Suppressor macrophage treated with lipopolysaccharide for 4 hours (primary cell): ENCODE measurements at regions not wholly inside any gene's neighbourhood (a gene's known extent, or its start where the extent isn't known, plus 50 kb on each side); places are given as distances from the start of the nearest gene placed in this dataset.

Experiments used
- DNase-seq: peaks from one replicate; pipeline ENCODE4 v3.0.0-alpha.2; 2020

GRCh38 chr4:59936566-59936965 lies 1263.6 kb upstream of the ADGRL3 start:
- no peak for DNase-seq

GRCh38 chr4:59938166-59938565 lies 1262.0 kb upstream of the ADGRL3 start:
- no peak for DNase-seq

GRCh38 chr4:59945277-59945676 lies 1254.8 kb upstream of the ADGRL3 start:
- no peak for DNase-seq

GRCh38 chr4:59945716-59946115 lies 1254.4 kb upstream of the ADGRL3 start:
- DNase-seq, result no peak

GRCh38 chr4:59956366-59956765 lies 1243.8 kb upstream of the ADGRL3 start:
- no peak for DNase-seq

GRCh38 chr4:59960143-59960542 lies 1240.0 kb upstream of the ADGRL3 start:
- no peak for DNase-seq

GRCh38 chr4:59966758-59967157 lies 1233.4 kb upstream of the ADGRL3 start:
- DNase-seq, result no peak

- no peak for DNase-seq
Observed at GRCh38 chr4:59968796-59969195, 1231.3 kb upstream of the ADGRL3 start.

GRCh38 chr4:59969909-59970308 lies 1230.2 kb upstream of the ADGRL3 start:
- DNase-seq, result no peak

GRCh38 chr4:59971952-59972351 lies 1228.2 kb upstream of the ADGRL3 start:
- no peak for DNase-seq

- DNase-seq, result no peak
Observed at GRCh38 chr4:59973492-59973891, 1226.6 kb upstream of the ADGRL3 start.

GRCh38 chr4:59979061-59979460 lies 1221.1 kb upstream of the ADGRL3 start:
- DNase-seq, result no peak

- DNase-seq, result no peak
Observed at GRCh38 chr4:59983852-59984251, 1216.3 kb upstream of the ADGRL3 start.

GRCh38 chr4:59987289-59987688 lies 1212.8 kb upstream of the ADGRL3 start:
- DNase-seq, result no peak

GRCh38 chr4:59994118-59994517 lies 1206.0 kb upstream of the ADGRL3 start:
- no peak for DNase-seq

GRCh38 chr4:60002603-60003337 lies 1197.4 kb upstream of the ADGRL3 start:
- no peak for DNase-seq

- DNase-seq, result no peak
Observed at GRCh38 chr4:60013464-60014184, 1186.5 kb upstream of the ADGRL3 start.

- DNase-seq, result no peak
Observed at GRCh38 chr4:60016971-60017370, 1183.2 kb upstream of the ADGRL3 start.

- no peak for DNase-seq
Observed at GRCh38 chr4:60019180-60019579, 1180.9 kb upstream of the ADGRL3 start.

- DNase-seq, result no peak
Observed at GRCh38 chr4:60019946-60020345, 1180.2 kb upstream of the ADGRL3 start.

GRCh38 chr4:60020389-60020788 lies 1179.7 kb upstream of the ADGRL3 start:
- no peak for DNase-seq

- DNase-seq, result no peak
Observed at GRCh38 chr4:60033826-60034225, 1166.3 kb upstream of the ADGRL3 start.

- DNase-seq, result no peak
Observed at GRCh38 chr4:60034361-60034760, 1165.8 kb upstream of the ADGRL3 start.

- DNase-seq, result no peak
Observed at GRCh38 chr4:60039908-60040307, 1160.2 kb upstream of the ADGRL3 start.

GRCh38 chr4:60042231-60042652 lies 1157.9 kb upstream of the ADGRL3 start:
- no peak for DNase-seq
